Cardiac muscle cell (in vitro differentiated cells and primary cell): ENCODE measurements at regions not wholly inside any gene's neighbourhood (a gene's known extent, or its start where the extent isn't known, plus 50 kb on each side); places are given as distances from the start of the nearest gene placed in this dataset.

Source experiments
- DNase-seq, 2 donors: peaks; one replicate each; pipeline versions ENCODE4 v3.0.0 to v3.0.0-alpha.2; 2010 to 2017; ENCODE audit warnings: low read depth in 1 of 2, low spot score in 1 of 2
- H3K27ac ChIP-seq: fragments of 200-600 bp; sonication (generic); 2 replicates; pipeline ENCODE4 v1.5.1; 2016
- H3K27me3 ChIP-seq: fragments of 200-600 bp; sonication (generic); 2 replicates; pipeline ENCODE4 v1.6.0; 2016; ENCODE audit warnings: control low read depth
- H3K36me3 ChIP-seq: fragments of 200-600 bp; sonication (generic); 2 replicates; pipeline ENCODE4 v1.5.1; 2016; ENCODE audit warnings: control low read depth
- H3K4me1 ChIP-seq: fragments of 200-600 bp; sonication (generic); 2 replicates; pipeline ENCODE4 v1.8.1; 2017; ENCODE audit warnings: low read depth, mild to moderate bottlenecking, mixed run types
- H3K4me3 ChIP-seq: fragments of 200-600 bp; sonication (generic); 2 replicates; pipeline ENCODE4 v1.5.1; 2016; ENCODE audit warnings: mild to moderate bottlenecking
- H3K9me3 ChIP-seq: fragments of 200-600 bp; sonication (generic); 2 replicates; pipeline ENCODE4 v1.5.1; 2017; ENCODE audit warnings: low read depth, mild to moderate bottlenecking, control low read depth
- CTCF ChIP-seq: IDR thresholded peaks from 2 replicates; pipeline ENCODE4 v1.5.1; 2012; ENCODE audit warnings: low read depth, mild to moderate bottlenecking, low read length

- H3K4me1 ChIP-seq = peaks cover 5% of the 10 kb centered on the region
- H3K9me3 ChIP-seq = no peaks in the 10 kb centered on the region
- no peaks in the 10 kb centered on the region for H3K27me3 ChIP-seq
- no peaks in the 10 kb centered on the region for H3K36me3 ChIP-seq
- no peak overlapping the region for H3K27ac ChIP-seq
- no peak for DNase-seq
- H3K4me3 ChIP-seq = no peak overlapping the region
- no peak for TF ChIP-seq CTCF
These were observed 388.6 kb upstream of the IRX2 start for GRCh38 chr5:3140117-3140516.

DNA sequence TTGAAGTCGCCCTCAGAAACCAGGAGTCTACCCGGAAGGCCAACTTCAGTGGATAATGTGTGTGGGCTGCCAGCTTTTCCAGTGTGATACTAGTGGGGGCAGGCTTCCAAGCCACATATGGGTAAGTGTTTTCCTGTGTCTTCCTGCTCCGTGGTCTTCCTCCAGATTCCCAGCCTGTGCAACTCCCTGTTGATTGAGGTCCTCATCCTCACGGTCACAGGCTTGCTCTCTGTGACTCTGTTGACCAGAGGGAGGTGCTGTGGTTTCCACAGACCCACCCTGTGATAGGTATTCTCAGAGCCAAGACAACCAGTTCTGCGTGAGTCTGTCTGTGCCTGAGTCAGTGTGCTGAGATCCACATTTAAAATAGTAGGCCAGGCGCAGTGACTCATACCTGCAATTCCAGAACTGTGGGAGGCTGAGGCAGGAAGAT is 388.0 kb upstream of the IRX2 start:
- Histone ChIP-seq H3K27me3 (no peaks in the 10 kb centered on the region), H3K4me3 (no peak overlapping the region), H3K4me1 (peaks cover 7% of the 10 kb centered on the region), H3K36me3 (no peaks in the 10 kb centered on the region), H3K27ac (no peak overlapping the region), H3K9me3 (no peaks in the 10 kb centered on the region)
- no peak for DNase-seq
- no peak for TF ChIP-seq CTCF

DNA sequence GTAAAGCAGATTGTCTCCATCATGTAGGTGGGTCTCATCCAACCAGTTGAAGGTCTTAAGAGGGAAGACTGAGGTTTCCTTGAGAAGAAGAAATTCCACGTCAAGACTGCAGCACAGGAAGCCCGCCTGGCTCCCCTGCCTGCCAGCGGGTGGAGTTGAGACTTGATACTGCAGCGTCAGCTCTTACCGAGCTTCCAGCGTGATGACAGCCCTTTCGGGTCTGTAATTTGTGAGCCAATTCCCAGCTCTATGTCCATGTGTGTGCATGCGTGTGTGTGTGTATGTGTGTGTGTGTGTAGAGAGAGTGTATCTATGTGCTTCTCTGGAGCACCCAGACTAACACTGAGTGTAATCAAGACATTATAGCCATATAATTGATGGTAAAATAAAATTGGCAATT is 379.7 kb upstream of the IRX2 start:
- H3K27me3 ChIP-seq = no peaks in the 10 kb centered on the region
- H3K4me1 ChIP-seq = peaks cover 28% of the 10 kb centered on the region
- no peak for TF ChIP-seq CTCF
- no peak overlapping the region for H3K27ac ChIP-seq
- no peak overlapping the region for H3K4me3 ChIP-seq
- H3K9me3 ChIP-seq = no peaks in the 10 kb centered on the region
- H3K36me3 ChIP-seq = no peaks in the 10 kb centered on the region
- no peak for DNase-seq

- H3K9me3 ChIP-seq = no peaks in the 10 kb centered on the region
- no peak for TF ChIP-seq CTCF
- H3K36me3 ChIP-seq = no peaks in the 10 kb centered on the region
- no peaks in the 10 kb centered on the region for H3K27me3 ChIP-seq
- no peak overlapping the region for H3K27ac ChIP-seq
- H3K4me1 ChIP-seq = peaks cover 23% of the 10 kb centered on the region
- DNase-seq = no peak
- no peak overlapping the region for H3K4me3 ChIP-seq
These were observed 377.8 kb upstream of the IRX2 start for GRCh38 chr5:3129252-3129651.

GRCh38 chr5:3127423-3127911 is 376.0 kb upstream of the IRX2 start:
- H3K4me3 ChIP-seq = no peak overlapping the region
- H3K36me3 ChIP-seq = no peaks in the 10 kb centered on the region
- H3K4me1 ChIP-seq = peaks cover 36% of the 10 kb centered on the region
- peak overlapping the region; percentile 8 for H3K27ac ChIP-seq
- TF ChIP-seq CTCF = no peak
- H3K27me3 ChIP-seq = no peaks in the 10 kb centered on the region
- no peaks in the 10 kb centered on the region for H3K9me3 ChIP-seq
- no peak for DNase-seq

- Histone ChIP-seq H3K27ac (peak overlapping the region; percentile 8), H3K4me1 (peaks cover 36% of the 10 kb centered on the region), H3K4me3 (no peak overlapping the region), H3K9me3 (no peaks in the 10 kb centered on the region), H3K27me3 (no peaks in the 10 kb centered on the region), H3K36me3 (no peaks in the 10 kb centered on the region)
- DNase-seq = no peak
- no peak for TF ChIP-seq CTCF
These were observed 375.2 kb upstream of the IRX2 start for GRCh38 chr5:3126639-3127038.
